ENCODE measurements at regions not wholly inside any gene's neighbourhood (a gene's known extent, or its start where the extent isn't known, plus 50 kb on each side); places are given as distances from the start of the nearest gene placed in this dataset.

GRCh38 chr4:189136462-189136861 lies 804.2 kb upstream of the FRG1 start:
- TF ChIP-seq CTCF (IDR thresholded peaks at IDR 0.05) (no peak), POLR2A (IDR thresholded peaks at IDR 0.05) (no peak)
